Suprapubic skin (tissue), 4 donors: ENCODE measurements at regions not wholly inside any gene's neighbourhood (a gene's known extent, or its start where the extent isn't known, plus 50 kb on each side); places are given as distances from the start of the nearest gene placed in this dataset.

ENCODE experiments used
- DNase-seq, 2 donors: peaks; one replicate each; pipeline ENCODE4 v3.0.0-alpha.2; 2019; ENCODE audit warnings: low spot score in 2 of 2
- H3K27ac ChIP-seq: fragments of 200-600 bp; sonication (generic); one replicate; pipeline ENCODE4 v1.5.1; 2019
- H3K27me3 ChIP-seq: fragments of 200-600 bp; sonication (generic); one replicate; pipeline ENCODE4 v1.5.1; 2019
- H3K36me3 ChIP-seq: fragments of 200-600 bp; sonication (generic); one replicate; pipeline ENCODE4 v1.5.1; 2019
- H3K4me1 ChIP-seq: fragments of 200-600 bp; sonication (generic); one replicate; pipeline ENCODE4 v1.5.1; 2019
- H3K4me3 ChIP-seq: fragments of 200-600 bp; sonication (generic); one replicate; pipeline ENCODE4 v1.5.1; 2019; ENCODE audit warnings: mild to moderate bottlenecking
- H3K9me3 ChIP-seq: fragments of 200-600 bp; sonication (generic); one replicate; pipeline ENCODE4 v1.5.1; 2019
- CTCF ChIP-seq, 2 donors: fragments of 200-600 bp in 1 of 2; fragments of 450-650 bp in 1 of 2; sonication (generic) in 1 of 2; IDR thresholded peaks; one replicate each; pipeline ENCODE4 v1.5.1; 2016 to 2019; ENCODE audit warnings: antibody characterized with exemption in 2 of 2, mild to moderate bottlenecking in 1 of 2, moderate library complexity in 1 of 2
- EP300 ChIP-seq: sonication (generic); formaldehyde crosslinking; IDR thresholded peaks from one replicate; pipeline ENCODE4 v1.6.1; 2017; ENCODE audit warnings: antibody characterized with exemption
- POLR2A ChIP-seq, 2 donors: fragments of 450-650 bp; IDR thresholded peaks; one replicate each; pipeline ENCODE4 v1.6.1; 2017; ENCODE audit warnings: antibody characterized with exemption in 2 of 2, mild to moderate bottlenecking in 2 of 2, moderate library complexity in 2 of 2
- POLR2AphosphoS5 ChIP-seq, 3 donors: sonication (generic); formaldehyde crosslinking; IDR thresholded peaks; one replicate each; pipeline ENCODE4 v1.6.1; 2017; ENCODE audit warnings: antibody characterized with exemption in 3 of 3
- WGBS: methylation state at CpG from one replicate; pipeline ENCODE4 v1.1.5; 2018; 5-methylcytosine and 5-hydroxymethylcytosine counted together

- H3K9me3 ChIP-seq = no peaks in the 10 kb centered on the region
- no peaks in the 10 kb centered on the region for H3K36me3 ChIP-seq
- no peaks in the 10 kb centered on the region for H3K4me1 ChIP-seq
- no peak for TF ChIP-seq POLR2AphosphoS5 (IDR thresholded peaks at IDR 0.05)
- no peak for TF ChIP-seq POLR2A (IDR thresholded peaks at IDR 0.05)
- no peak for TF ChIP-seq CTCF (IDR thresholded peaks at IDR 0.05)
- TF ChIP-seq EP300 = no peak
- H3K27ac ChIP-seq = no peak overlapping the region
- no peak overlapping the region for H3K4me3 ChIP-seq
- no peak for DNase-seq
- 73% methylated on average over 1 of the region's 1 CpG for WGBS
- no peaks in the 10 kb centered on the region for H3K27me3 ChIP-seq
Measured at GRCh38 chr3:66128623-66129022, 89.9 kb upstream of the MAGI1 start.

- peaks cover 3% of the 10 kb centered on the region for H3K4me1 ChIP-seq
- no peak overlapping the region for H3K27ac ChIP-seq
- no peaks in the 10 kb centered on the region for H3K27me3 ChIP-seq
- H3K36me3 ChIP-seq = no peaks in the 10 kb centered on the region
- TF ChIP-seq CTCF (IDR thresholded peaks at IDR 0.05) (no peak), EP300 (no peak), POLR2A (IDR thresholded peaks at IDR 0.05) (no peak), POLR2AphosphoS5 (IDR thresholded peaks at IDR 0.05) (no peak)
- H3K4me3 ChIP-seq = no peak overlapping the region
- H3K9me3 ChIP-seq = no peaks in the 10 kb centered on the region
- WGBS = 76% methylated on average over 6 of the region's 6 CpGs
- DNase-seq = no peak
Measured at GRCh38 chr3:66121318-66121717, 82.6 kb upstream of the MAGI1 start.

- no peaks in the 10 kb centered on the region for H3K36me3 ChIP-seq
- peak overlapping the region; percentile 58 for H3K27ac ChIP-seq
- TF ChIP-seq POLR2AphosphoS5 (IDR thresholded peaks at IDR 0.05) = no peak
- TF ChIP-seq EP300 = no peak
- H3K27me3 ChIP-seq = no peaks in the 10 kb centered on the region
- H3K9me3 ChIP-seq = no peaks in the 10 kb centered on the region
- DNase-seq = peak in 1 of 2 donors; percentile 69
- H3K4me1 ChIP-seq = peaks cover 13% of the 10 kb centered on the region
- WGBS = 55% methylated on average over 6 of the region's 6 CpGs
- H3K4me3 ChIP-seq = no peak overlapping the region
Measured at GRCh38 chr3:66115858-66116654, 77.3 kb upstream of the MAGI1 start.

GRCh38 chr3:66113542-66113941, 74.8 kb upstream of the MAGI1 start:
- WGBS = 60% methylated on average over 1 of the region's 1 CpG
- peaks cover 13% of the 10 kb centered on the region for H3K4me1 ChIP-seq
- no peaks in the 10 kb centered on the region for H3K27me3 ChIP-seq
- no peak overlapping the region for H3K27ac ChIP-seq
- no peak overlapping the region for H3K4me3 ChIP-seq
- TF ChIP-seq CTCF (IDR thresholded peaks at IDR 0.05) (no peak), POLR2A (IDR thresholded peaks at IDR 0.05) (no peak), EP300 (no peak), POLR2AphosphoS5 (IDR thresholded peaks at IDR 0.05) (no peak)
- DNase-seq = no peak
- H3K36me3 ChIP-seq = no peaks in the 10 kb centered on the region
- no peaks in the 10 kb centered on the region for H3K9me3 ChIP-seq

GRCh38 chr3:66110840-66111239, 72.1 kb upstream of the MAGI1 start:
- no peak for TF ChIP-seq POLR2A (IDR thresholded peaks at IDR 0.05)
- TF ChIP-seq EP300 = no peak
- TF ChIP-seq CTCF (IDR thresholded peaks at IDR 0.05) = no peak
- TF ChIP-seq POLR2AphosphoS5 (IDR thresholded peaks at IDR 0.05) = no peak
- Histone ChIP-seq H3K27ac (no peak overlapping the region), H3K4me3 (no peak overlapping the region), H3K9me3 (no peaks in the 10 kb centered on the region), H3K4me1 (peaks cover 5% of the 10 kb centered on the region), H3K36me3 (no peaks in the 10 kb centered on the region), H3K27me3 (no peaks in the 10 kb centered on the region)
- peak in 1 of 2 donors; percentile 62 for DNase-seq
- WGBS = 33% methylated on average over 6 of the region's 6 CpGs

GRCh38 chr3:66107855-66108254, 69.1 kb upstream of the MAGI1 start:
- TF ChIP-seq POLR2A (IDR thresholded peaks at IDR 0.05) = no peak
- no peak for TF ChIP-seq POLR2AphosphoS5 (IDR thresholded peaks at IDR 0.05)
- TF ChIP-seq EP300 = no peak
- TF ChIP-seq CTCF (IDR thresholded peaks at IDR 0.05) = no peak
- Histone ChIP-seq H3K27ac (no peak overlapping the region), H3K9me3 (no peaks in the 10 kb centered on the region), H3K4me1 (no peaks in the 10 kb centered on the region), H3K27me3 (no peaks in the 10 kb centered on the region), H3K36me3 (no peaks in the 10 kb centered on the region), H3K4me3 (no peak overlapping the region)
- no peak for DNase-seq
- WGBS = 65% methylated on average over 4 of the region's 4 CpGs
